ENCODE measurements at regions not wholly inside any gene's neighbourhood (a gene's known extent, or its start where the extent isn't known, plus 50 kb on each side); places are given as distances from the start of the nearest gene placed in this dataset.
A peak's percentile ranks its signal among the peaks of the same experiment; 100 is the strongest.

DNA sequence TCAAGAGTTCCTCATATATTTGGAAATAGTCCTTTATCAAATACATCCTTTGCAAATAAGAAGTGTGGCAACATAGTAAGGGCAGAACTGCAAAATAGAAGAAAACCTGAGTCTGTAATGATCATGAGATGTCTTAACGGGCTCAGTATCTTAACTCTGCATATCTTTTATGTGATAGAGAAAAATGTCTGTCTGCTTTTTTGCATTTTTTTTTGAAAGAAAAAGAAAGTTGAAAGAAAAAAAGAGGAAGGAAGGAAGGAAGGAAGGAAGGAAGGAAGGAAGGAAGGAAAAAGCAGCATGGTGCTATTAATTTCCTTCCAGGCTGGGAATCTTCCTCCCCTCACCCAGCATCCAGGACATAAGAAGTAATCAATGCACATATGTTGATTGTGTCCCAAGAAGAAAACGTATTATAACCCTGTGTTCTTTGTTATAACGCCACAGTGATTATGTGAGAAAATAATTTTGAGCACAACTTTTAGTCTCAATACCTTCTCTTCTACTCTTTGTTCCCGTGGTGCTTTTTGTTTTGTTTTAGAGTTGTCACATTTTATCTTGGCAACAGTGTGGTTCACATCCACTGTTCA is 58.7 kb upstream of the PCSK2 start:
- no peaks in the 10 kb centered on the region for H3K27me3 ChIP-seq (ENCODE audit: control insufficient read depth, insufficient read depth)
- intact Hi-C loops (cut with DNase I) = no loop called here
- H3K9me3 ChIP-seq (ENCODE audit: control insufficient read depth, low read length) = no peaks in the 10 kb centered on the region
- no peak for DNase-seq
- no peak for ATAC-seq
- no peak overlapping the region for H3K4me3 ChIP-seq (ENCODE audit: low read length)
- WGBS = 67% methylated on average over 4 of the region's 4 CpGs
- H3K27ac ChIP-seq (ENCODE audit: low read length) = no peak overlapping the region
- H3K4me1 ChIP-seq (ENCODE audit: control insufficient read depth, insufficient read depth, low read length) = no peaks in the 10 kb centered on the region

DNA sequence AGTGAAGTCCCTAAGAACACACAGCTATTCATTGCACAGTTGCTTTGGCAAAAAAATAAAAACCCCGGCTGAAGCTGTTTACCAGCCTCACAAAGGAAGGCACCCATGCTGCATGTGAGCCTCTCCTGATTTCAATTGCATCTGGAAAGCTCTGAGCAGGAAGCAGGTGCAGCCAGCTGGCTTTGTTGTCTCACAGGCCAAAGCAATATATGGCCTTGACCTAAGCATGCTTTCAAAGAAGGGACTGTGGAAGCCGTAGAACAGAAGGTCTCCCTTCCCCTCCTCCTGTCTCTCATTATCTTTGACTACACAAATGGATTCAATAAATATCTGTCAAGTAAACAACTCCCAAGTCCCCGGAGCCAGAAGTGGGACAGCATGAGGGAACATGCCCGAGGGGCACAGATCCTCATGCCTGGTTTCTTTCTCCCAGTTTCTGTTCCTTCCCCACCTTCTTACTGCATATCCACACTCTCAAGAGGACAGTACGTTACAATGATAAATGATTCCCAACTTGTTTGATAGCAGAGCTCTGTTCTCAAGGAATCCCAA is 57.2 kb upstream of the PCSK2 start:
- WGBS = 32% methylated on average over 5 of the region's 5 CpGs

DNA sequence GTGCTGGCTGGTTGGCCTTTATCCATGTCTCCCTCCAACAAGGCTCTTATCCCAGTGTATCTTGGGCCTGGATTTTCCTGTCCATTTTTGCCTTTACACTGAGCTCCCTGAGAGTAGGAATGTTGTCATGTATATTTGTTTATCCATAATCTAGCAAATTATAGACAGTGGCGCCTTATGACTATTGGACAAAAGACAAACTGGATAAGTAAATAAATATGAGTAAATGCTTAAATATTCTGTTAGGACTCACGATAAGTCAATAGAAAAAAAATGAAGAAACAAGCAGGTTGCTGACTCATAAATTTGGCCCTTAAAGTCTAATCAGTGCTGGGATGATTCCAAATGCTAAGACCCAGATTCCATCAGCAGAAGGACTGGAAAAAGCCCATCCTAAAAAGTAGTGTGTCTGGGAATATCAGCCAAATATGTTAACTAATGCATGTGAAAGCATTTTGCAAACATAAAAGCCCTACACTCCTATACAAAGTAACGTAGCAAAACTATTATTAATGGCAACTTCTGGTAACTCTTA is 55.0 kb upstream of the PCSK2 start:
- Histone ChIP-seq H3K27me3 (ENCODE audit: control insufficient read depth, insufficient read depth) (no peaks in the 10 kb centered on the region), H3K27ac (ENCODE audit: low read length) (no peak overlapping the region), H3K4me1 (ENCODE audit: control insufficient read depth, insufficient read depth, low read length) (no peaks in the 10 kb centered on the region), H3K4me3 (ENCODE audit: low read length) (no peak overlapping the region), H3K9me3 (ENCODE audit: control insufficient read depth, low read length) (no peaks in the 10 kb centered on the region)
- no peak for ATAC-seq
- whole genome bisulfite sequencing = 66% methylated on average over 3 of the region's 3 CpGs
- intact Hi-C loops (cut with DNase I) = no loop called here
- DNase-seq = no peak

More for the DNA sequence above, 57.2 kb upstream of the PCSK2 start:
- intact Hi-C loops (cut with DNase I) = no loop called here
- no peaks in the 10 kb centered on the region for H3K9me3 ChIP-seq (ENCODE audit: control insufficient read depth, low read length)
- ATAC-seq (no peak), DNase-seq (peak in 1 of 3 donors; percentile 28)
- no peaks in the 10 kb centered on the region for H3K4me1 ChIP-seq (ENCODE audit: control insufficient read depth, insufficient read depth, low read length)
- no peaks in the 10 kb centered on the region for H3K27me3 ChIP-seq (ENCODE audit: control insufficient read depth, insufficient read depth)
- no peak overlapping the region for H3K4me3 ChIP-seq (ENCODE audit: low read length)
- H3K27ac ChIP-seq (ENCODE audit: low read length) = no peak overlapping the region

DNA sequence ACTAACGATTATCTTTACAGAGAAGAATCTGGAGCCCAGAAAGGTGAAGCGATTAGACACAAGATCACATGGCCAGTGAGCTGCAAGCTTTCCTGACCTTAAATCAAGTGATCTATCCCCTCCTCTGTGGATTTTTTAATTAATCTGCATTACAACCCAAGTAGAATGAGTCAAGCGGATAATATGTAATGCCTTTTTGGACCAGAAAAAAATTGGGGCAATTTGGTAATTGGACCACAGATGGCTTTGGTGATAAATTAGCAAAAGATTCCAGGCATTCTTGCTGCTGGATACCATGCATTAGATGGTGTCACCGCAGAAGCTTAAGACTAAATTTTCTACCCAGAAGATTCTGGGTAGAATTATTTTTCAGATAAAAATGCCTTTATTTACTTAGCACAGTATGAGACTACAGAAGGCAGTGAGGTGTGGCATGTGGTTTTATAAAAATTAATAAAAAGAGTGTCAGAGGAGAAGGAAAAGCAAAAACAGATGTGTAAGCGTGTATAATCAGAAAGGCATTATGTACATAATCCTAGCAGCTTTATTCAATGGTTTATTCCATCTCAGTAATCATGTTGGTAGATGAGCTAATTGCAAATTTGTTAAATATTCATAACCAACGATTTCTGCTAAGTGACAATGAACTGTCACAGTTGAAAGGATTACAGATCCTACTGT is 53.9 kb upstream of the PCSK2 start:
- Histone ChIP-seq H3K27me3 (ENCODE audit: control insufficient read depth, insufficient read depth) (no peaks in the 10 kb centered on the region), H3K4me3 (ENCODE audit: low read length) (no peak overlapping the region), H3K4me1 (ENCODE audit: control insufficient read depth, insufficient read depth, low read length) (no peaks in the 10 kb centered on the region), H3K27ac (ENCODE audit: low read length) (no peak overlapping the region), H3K9me3 (ENCODE audit: control insufficient read depth, low read length) (no peaks in the 10 kb centered on the region)
- 57% methylated on average over 6 of the region's 6 CpGs for WGBS
- DNase-seq = no peak
- ATAC-seq = no peak
- intact Hi-C loops (cut with DNase I) = no loop called here
